ENCODE measurements at regions not wholly inside any gene's neighbourhood (a gene's known extent, or its start where the extent isn't known, plus 50 kb on each side); places are given as distances from the start of the nearest gene placed in this dataset.
"Not testable (repeated sequence)": the region's sequence is repeated elsewhere in the genome, so short reads cannot be mapped to it uniquely, and the experiment has no call there.

GRCh38 chr10:35933491-35933890 is 291.4 kb upstream of the FZD8 start:
- H3K4me1 ChIP-seq (replicated peaks; ENCODE audit: insufficient read depth), result no peaks in the 10 kb centered on the region
- ChIA-PET POLR2A (ENCODE audit: unreplicated experiment) (no interaction called here), CTCF (no interaction called here)
- no peak overlapping the region for H3K4me2 ChIP-seq
- TF ChIP-seq CTCF (conservative IDR thresholded peaks at IDR 0.05) (no peak), EZH2 (IDR thresholded peaks at IDR 0.05; ENCODE audit: low read depth) (no peak)
- no peak overlapping the region for H2AFZ ChIP-seq
- intact Hi-C loops (cut with micrococcal nuclease; ENCODE audit: unreplicated experiment), result no loop called here
- H3K9me3 ChIP-seq (ENCODE audit: insufficient read depth, low read depth), result no peaks in the 10 kb centered on the region
- no peak overlapping the region for H3K27ac ChIP-seq
- no peaks in the 10 kb centered on the region for H3K9me2 ChIP-seq (ENCODE audit: insufficient read depth)
- H3K79me2 ChIP-seq (ENCODE audit: low read depth), result no peaks in the 10 kb centered on the region
- no peak overlapping the region for H3K4me3 ChIP-seq
- DNase-seq, result no peak
- no peaks in the 10 kb centered on the region for H4K20me1 ChIP-seq (ENCODE audit: insufficient read depth)
- H3K27me3 ChIP-seq (ENCODE audit: insufficient read depth, low read depth), result no peaks in the 10 kb centered on the region
- H3K36me3 ChIP-seq (ENCODE audit: low read depth), result no peaks in the 10 kb centered on the region
- BruUV-seq (replicated peaks), result no TSS peak
- no peaks in the 10 kb centered on the region for H3F3A ChIP-seq (ENCODE audit: insufficient read depth, low read depth)

GRCh38 chr10:35929962-35930361 is 287.9 kb upstream of the FZD8 start:
- H3K27me3 ChIP-seq (ENCODE audit: insufficient read depth, low read depth); DNase-seq; H2AFZ ChIP-seq; H3F3A ChIP-seq (ENCODE audit: insufficient read depth, low read depth); H3K9me3 ChIP-seq (ENCODE audit: insufficient read depth, low read depth); POLR2A ChIA-PET (ENCODE audit: unreplicated experiment); intact Hi-C loops (cut with micrococcal nuclease; ENCODE audit: unreplicated experiment); CTCF ChIA-PET; H3K9me2 ChIP-seq (ENCODE audit: insufficient read depth); H3K79me2 ChIP-seq (ENCODE audit: low read depth); H4K20me1 ChIP-seq (ENCODE audit: insufficient read depth); H3K36me3 ChIP-seq (ENCODE audit: low read depth); H3K4me1 ChIP-seq (replicated peaks; ENCODE audit: insufficient read depth); H3K27ac ChIP-seq; BruUV-seq (replicated peaks); H3K4me2 ChIP-seq; H3K4me3 ChIP-seq: not testable (repeated sequence)

GRCh38 chr10:35928748-35929147 is 286.7 kb upstream of the FZD8 start:
- no peaks in the 10 kb centered on the region for H3K79me2 ChIP-seq (ENCODE audit: low read depth)
- no peaks in the 10 kb centered on the region for H3F3A ChIP-seq (ENCODE audit: insufficient read depth, low read depth)
- H3K4me1 ChIP-seq (replicated peaks; ENCODE audit: insufficient read depth), result no peaks in the 10 kb centered on the region
- no peak overlapping the region for H3K27ac ChIP-seq
- H3K4me2 ChIP-seq, result no peak overlapping the region
- no peak overlapping the region for H2AFZ ChIP-seq
- H3K36me3 ChIP-seq (ENCODE audit: low read depth), result no peaks in the 10 kb centered on the region
- H3K9me3 ChIP-seq (ENCODE audit: insufficient read depth, low read depth), result no peaks in the 10 kb centered on the region
- ChIA-PET POLR2A (ENCODE audit: unreplicated experiment) (no interaction called here), CTCF (no interaction called here)
- BruUV-seq (replicated peaks), result no TSS peak
- TF ChIP-seq EZH2 (IDR thresholded peaks at IDR 0.05; ENCODE audit: low read depth) (no peak), CTCF (conservative IDR thresholded peaks at IDR 0.05) (no peak)
- no peak overlapping the region for H3K4me3 ChIP-seq
- intact Hi-C loops (cut with micrococcal nuclease; ENCODE audit: unreplicated experiment), result no loop called here
- no peak for DNase-seq
- no peaks in the 10 kb centered on the region for H3K9me2 ChIP-seq (ENCODE audit: insufficient read depth)
- H3K27me3 ChIP-seq (ENCODE audit: insufficient read depth, low read depth), result 0 out of 2 replicates have a peak, but pooled peaks cover 4% of the 10 kb centered on the region
- H4K20me1 ChIP-seq (ENCODE audit: insufficient read depth), result no peaks in the 10 kb centered on the region

GRCh38 chr10:35927990-35928488 is 285.9 kb upstream of the FZD8 start:
- ChIA-PET CTCF (no interaction called here), POLR2A (ENCODE audit: unreplicated experiment) (no interaction called here)
- Histone ChIP-seq H3K9me3 (ENCODE audit: insufficient read depth, low read depth) (no peaks in the 10 kb centered on the region), H3K79me2 (ENCODE audit: low read depth) (no peaks in the 10 kb centered on the region), H3K36me3 (ENCODE audit: low read depth) (no peaks in the 10 kb centered on the region), H2AFZ (no peak overlapping the region), H3K27me3 (ENCODE audit: insufficient read depth, low read depth) (0 out of 2 replicates have a peak, but pooled peaks cover 4% of the 10 kb centered on the region), H4K20me1 (ENCODE audit: insufficient read depth) (no peaks in the 10 kb centered on the region), H3K4me2 (no peak overlapping the region), H3K9me2 (ENCODE audit: insufficient read depth) (no peaks in the 10 kb centered on the region), H3K4me1 (replicated peaks; ENCODE audit: insufficient read depth) (no peaks in the 10 kb centered on the region), H3K4me3 (no peak overlapping the region), H3F3A (ENCODE audit: insufficient read depth, low read depth) (no peaks in the 10 kb centered on the region), H3K27ac (no peak overlapping the region)
- TF ChIP-seq EZH2 (IDR thresholded peaks at IDR 0.05; ENCODE audit: low read depth), result no peak
- no peak for TF ChIP-seq CTCF (conservative IDR thresholded peaks at IDR 0.05)
- intact Hi-C loops (cut with micrococcal nuclease; ENCODE audit: unreplicated experiment), result no loop called here
- DNase-seq, result no peak
- BruUV-seq (replicated peaks), result no TSS peak
